ENCODE measurements at regions not wholly inside any gene's neighbourhood (a gene's known extent, or its start where the extent isn't known, plus 50 kb on each side); places are given as distances from the start of the nearest gene placed in this dataset.

- no peak for TF ChIP-seq HNF4G (IDR thresholded peaks at IDR 0.05)
- no peak for TF ChIP-seq REST (IDR thresholded peaks at IDR 0.05)
- peak; percentile 72 to 82 for TF ChIP-seq RAD21 (IDR thresholded peaks at IDR 0.05)
- no peak for TF ChIP-seq ATF3 (IDR thresholded peaks at IDR 0.05)
- peak; percentile 24 for TF ChIP-seq CTCF (IDR thresholded peaks at IDR 0.05; ENCODE audit: low read depth, low read length, missing input control)
- TF ChIP-seq ZBTB33 (IDR thresholded peaks at IDR 0.05), result no peak
- no peaks in the 10 kb centered on the region for H3K36me3 ChIP-seq (ENCODE audit: control insufficient read depth in 4 of 4, insufficient read depth in 3 of 4, low read depth in 1 of 4, low read length in 3 of 4)
- WGBS, result 68% methylated on average over 1 of the region's 1 CpG
- no peak overlapping the region for H3K4me3 ChIP-seq (ENCODE audit: low read depth in 1 of 3, low read length in 3 of 3)
- H3K27ac ChIP-seq (ENCODE audit: low read depth in 1 of 2, low read length in 2 of 2), result no peak overlapping the region
- H3K27me3 ChIP-seq (ENCODE audit: control insufficient read depth in 4 of 4, insufficient read depth in 4 of 4, low read length in 3 of 4), result no peaks in the 10 kb centered on the region
- H3K9me3 ChIP-seq (ENCODE audit: control insufficient read depth in 4 of 4, low read length in 3 of 4), result no peaks in the 10 kb centered on the region
- no peak overlapping the region for H3K9ac ChIP-seq (ENCODE audit: low read depth in 1 of 2, low read length in 2 of 2)
- H3K4me1 ChIP-seq (ENCODE audit: control insufficient read depth in 4 of 4, insufficient read depth in 4 of 4, low read length in 3 of 4), result no peaks in the 10 kb centered on the region
- DNase-seq (ENCODE audit: low spot score), result no peak
These were observed 831.9 kb downstream of the GBE1 start for GRCh38 chr3:80929576-80929975.

DNA sequence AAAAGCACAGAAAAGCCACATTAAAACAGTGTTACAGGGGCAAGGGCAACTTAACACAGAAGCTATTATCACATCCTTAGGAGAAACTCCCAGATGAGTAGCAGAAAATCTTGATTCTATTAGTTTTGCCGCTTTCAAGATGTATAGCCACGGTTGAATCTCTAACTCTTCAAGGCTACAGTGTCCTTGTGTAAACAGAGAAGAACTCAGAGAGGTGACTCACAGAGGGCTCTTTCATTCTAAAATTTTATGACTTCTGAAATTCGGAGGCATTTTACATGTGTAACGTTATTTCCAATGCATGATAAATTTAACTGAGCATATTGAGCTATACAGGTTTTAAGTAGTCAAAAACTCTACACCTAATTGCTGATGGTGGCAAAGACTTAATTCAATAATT is 846.6 kb downstream of the GBE1 start:
- no peaks in the 10 kb centered on the region for H3K4me1 ChIP-seq (ENCODE audit: control insufficient read depth in 4 of 4, insufficient read depth in 4 of 4, low read length in 3 of 4)
- 81% methylated on average over 4 of the region's 4 CpGs for WGBS
- H3K9me3 ChIP-seq (ENCODE audit: control insufficient read depth in 4 of 4, low read length in 3 of 4), result no peaks in the 10 kb centered on the region
- no peak for TF ChIP-seq REST (IDR thresholded peaks at IDR 0.05)
- no peak for TF ChIP-seq NR2F2 (IDR thresholded peaks at IDR 0.05)
- no peaks in the 10 kb centered on the region for H3K36me3 ChIP-seq (ENCODE audit: control insufficient read depth in 4 of 4, insufficient read depth in 3 of 4, low read depth in 1 of 4, low read length in 3 of 4)
- no peak for DNase-seq (ENCODE audit: low spot score)
- no peak overlapping the region for H3K9ac ChIP-seq (ENCODE audit: low read depth in 1 of 2, low read length in 2 of 2)
- no peak overlapping the region for H3K4me3 ChIP-seq (ENCODE audit: low read depth in 1 of 3, low read length in 3 of 3)
- H3K27me3 ChIP-seq (ENCODE audit: control insufficient read depth in 4 of 4, insufficient read depth in 4 of 4, low read length in 3 of 4), result no peaks in the 10 kb centered on the region
- no peak overlapping the region for H3K27ac ChIP-seq (ENCODE audit: low read depth in 1 of 2, low read length in 2 of 2)
